HG02970 (cell line): ENCODE measurements at regions not wholly inside any gene's neighbourhood (a gene's known extent, or its start where the extent isn't known, plus 50 kb on each side); places are given as distances from the start of the nearest gene placed in this dataset.

Experiments used
- ATAC-seq: cut with Tn5 transposase; IDR thresholded peaks from one replicate; pipeline ENCODE4 v1.9.1; 2021; ENCODE audit warnings: mild to moderate bottlenecking, moderate library complexity, moderate number of reproducible peaks; ENCODE audit not compliant: unreplicated experiment, low FRiP score

- ATAC-seq = no peak
Measured at GRCh38 chr4:121448231-121448630, 67.4 kb upstream of the QRFPR start.

DNA sequence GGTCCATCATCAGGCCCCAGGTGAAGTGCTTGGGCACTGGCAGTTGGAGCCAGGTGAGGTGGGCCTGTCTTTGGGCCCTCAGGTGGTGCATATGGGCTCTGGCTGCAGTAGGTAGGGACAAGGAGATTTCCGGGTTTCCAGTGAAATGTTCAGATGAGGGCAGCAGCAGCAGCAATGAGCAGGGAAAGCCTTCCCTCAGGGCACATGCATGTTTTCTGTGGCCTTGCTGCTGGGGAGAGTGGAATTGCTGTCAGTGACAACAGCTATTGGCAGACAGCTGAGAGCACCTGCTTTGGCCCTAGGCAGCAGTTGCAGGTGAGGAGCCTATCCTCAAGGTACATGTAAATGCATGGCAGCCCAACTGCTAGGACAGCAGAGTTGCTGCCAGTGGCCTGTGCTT is 58.9 kb upstream of the QRFPR start:
- no peak for ATAC-seq
